Esophagus squamous epithelium (tissue), 4 donors: ENCODE measurements at regions not wholly inside any gene's neighbourhood (a gene's known extent, or its start where the extent isn't known, plus 50 kb on each side); places are given as distances from the start of the nearest gene placed in this dataset.

Experiments used
- CTCF ChIP-seq, 6 experiments: fragments of 450-650 bp in 4 of 6; fragments of 200-600 bp in 2 of 6; sonication (generic) in 2 of 6; IDR thresholded peaks; one replicate each; pipeline ENCODE4 v1.5.1; 2016 to 2019; ENCODE audit warnings: antibody characterized with exemption in 6 of 6, mild to moderate bottlenecking in 4 of 6, moderate library complexity in 4 of 6
- POLR2A ChIP-seq, 4 donors: fragments of 450-650 bp; IDR thresholded peaks; one replicate each; pipeline ENCODE4 v1.6.1; 2017; ENCODE audit warnings: antibody characterized with exemption in 4 of 4, mild to moderate bottlenecking in 4 of 4, moderate library complexity in 3 of 4

- TF ChIP-seq CTCF (IDR thresholded peaks at IDR 0.05) (no peak), POLR2A (IDR thresholded peaks at IDR 0.05) (no peak)
Measured at GRCh38 chr17:34465789-34466188, 102.8 kb upstream of the CCL1 start.
